Astrocyte (in vitro differentiated cells and primary cell): ENCODE measurements at regions not wholly inside any gene's neighbourhood (a gene's known extent, or its start where the extent isn't known, plus 50 kb on each side); places are given as distances from the start of the nearest gene placed in this dataset.

ENCODE experiments used
- DNase-seq: peaks from one replicate; pipeline ENCODE4 v3.0.0-alpha.2; 2010; ENCODE audit warnings: low read depth
- FAIRE-seq: peaks from 2 replicates; lab custom pipeline; 2011; peaks lifted over from hg19 to GRCh38; lab: Jason Lieb, UNC
- H2AFZ ChIP-seq: 2 replicates; pipeline ENCODE4 v1.6.0; 2012; ENCODE audit warnings: low read depth, low read length, inconsistent platforms
- H3K27ac ChIP-seq: 2 replicates; pipeline ENCODE4 v1.5.1; 2011; ENCODE audit warnings: low read depth, low read length, inconsistent platforms
- H3K27me3 ChIP-seq: 2 replicates; pipeline ENCODE4 v1.6.0; 2011; ENCODE audit warnings: low read length, inconsistent platforms; ENCODE audit not compliant: insufficient read depth
- H3K36me3 ChIP-seq: 2 replicates; pipeline ENCODE4 v1.5.1; 2011; ENCODE audit warnings: low read length, inconsistent platforms; ENCODE audit not compliant: insufficient read depth
- H3K4me1 ChIP-seq: 2 replicates; pipeline ENCODE4 v1.5.1; 2011; ENCODE audit warnings: low read length, inconsistent platforms; ENCODE audit not compliant: insufficient read depth
- H3K4me2 ChIP-seq: 2 replicates; pipeline ENCODE4 v1.6.0; 2012; ENCODE audit warnings: low read length, inconsistent platforms
- H3K4me3 ChIP-seq: 2 replicates; pipeline ENCODE4 v1.5.1; 2011; ENCODE audit warnings: low read depth, mild to moderate bottlenecking, low read length, inconsistent platforms; ENCODE audit not compliant: insufficient read depth
- H3K79me2 ChIP-seq: 2 replicates; pipeline ENCODE4 v1.6.0; 2012; ENCODE audit warnings: mild to moderate bottlenecking, low read length, inconsistent platforms; ENCODE audit not compliant: insufficient read depth
- H3K9ac ChIP-seq: 2 replicates; pipeline ENCODE4 v1.6.0; 2012; ENCODE audit warnings: mild to moderate bottlenecking, low read length, inconsistent platforms
- H3K9me3 ChIP-seq: 2 replicates; pipeline ENCODE4 v1.5.1; 2012; ENCODE audit warnings: low read depth, mild to moderate bottlenecking, low read length, inconsistent platforms; ENCODE audit not compliant: insufficient read depth
- H4K20me1 ChIP-seq: 2 replicates; pipeline ENCODE4 v1.6.0; 2012; ENCODE audit warnings: low read length, inconsistent platforms; ENCODE audit not compliant: insufficient read depth
- H3K27ac Mint-ChIP-seq: one replicate; pipeline ENCODE4 v1.8.0; 2021; ENCODE audit warnings: mild to moderate bottlenecking, mixed read lengths; ENCODE audit not compliant: unreplicated experiment
- H3K27me3 Mint-ChIP-seq: one replicate; pipeline ENCODE4 v1.8.0; 2021; ENCODE audit warnings: low read depth, mixed read lengths; ENCODE audit not compliant: unreplicated experiment
- H3K36me3 Mint-ChIP-seq: one replicate; pipeline ENCODE4 v1.8.0; 2021; ENCODE audit warnings: low read depth, mixed read lengths; ENCODE audit not compliant: unreplicated experiment
- H3K4me1 Mint-ChIP-seq: one replicate; pipeline ENCODE4 v1.8.0; 2021; ENCODE audit warnings: low read depth, mixed read lengths; ENCODE audit not compliant: unreplicated experiment
- H3K4me3 Mint-ChIP-seq: one replicate; pipeline ENCODE4 v1.8.0; 2021; ENCODE audit warnings: mild to moderate bottlenecking, moderate library complexity, mixed read lengths; ENCODE audit not compliant: unreplicated experiment
- H3K9me3 Mint-ChIP-seq: one replicate; pipeline ENCODE4 v1.8.0; 2021; ENCODE audit warnings: mild to moderate bottlenecking, mixed read lengths; ENCODE audit not compliant: unreplicated experiment
- CTCF ChIP-seq: IDR thresholded peaks from 2 replicates; pipeline ENCODE4 v1.5.1; 2011; ENCODE audit warnings: low read depth, mild to moderate bottlenecking, inconsistent platforms, low read length, moderate library complexity; ENCODE audit not compliant: insufficient read depth
- EZH2 ChIP-seq: IDR thresholded peaks from 2 replicates; pipeline ENCODE4 v1.6.1; 2012; ENCODE audit warnings: mild to moderate bottlenecking, low read length, inconsistent platforms; ENCODE audit not compliant: insufficient read depth

DNA sequence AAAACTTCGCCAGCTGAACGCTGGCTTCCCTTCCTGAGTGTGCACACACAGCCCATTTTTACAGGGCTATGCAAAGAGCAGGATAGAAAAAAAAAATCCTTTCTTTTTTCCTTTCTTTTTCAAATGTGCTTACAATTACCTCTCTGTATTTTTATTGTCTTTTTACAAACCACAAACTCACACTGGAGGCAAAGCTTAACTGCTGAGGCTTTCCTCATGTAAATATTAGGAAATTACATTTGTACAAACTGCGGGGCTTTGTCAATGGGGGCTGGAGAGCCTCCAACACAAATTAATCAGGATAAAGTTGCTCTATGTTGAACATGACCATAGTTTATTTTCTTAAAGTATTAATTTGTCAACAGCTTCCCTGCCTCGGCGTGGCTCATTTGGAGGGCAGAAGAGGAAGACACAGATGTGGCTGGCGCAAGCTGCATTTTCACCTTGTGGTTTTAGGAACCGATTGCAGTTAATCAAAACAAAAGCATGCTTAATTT lies 411.7 kb upstream of the MKI67 start:
- H3K4me1 Mint-ChIP-seq, result peaks cover 8% of the 10 kb centered on the region
- Histone ChIP-seq H3K4me2 (no peak overlapping the region), H3K27me3 (peaks cover 2% of the 10 kb centered on the region), H3K36me3 (no peaks in the 10 kb centered on the region), H3K4me3 (no peak overlapping the region), H3K4me1 (no peaks in the 10 kb centered on the region), H3K9ac (no peak overlapping the region), H3K79me2 (no peaks in the 10 kb centered on the region), H2AFZ (no peak overlapping the region), H3K27ac (no peak overlapping the region), H3K9me3 (no peaks in the 10 kb centered on the region), H4K20me1 (no peaks in the 10 kb centered on the region)
- H3K27me3 Mint-ChIP-seq, result peaks cover 29% of the 10 kb centered on the region
- H3K9me3 Mint-ChIP-seq, result no peaks in the 10 kb centered on the region
- no peaks in the 10 kb centered on the region for H3K36me3 Mint-ChIP-seq
- no peak for TF ChIP-seq CTCF
- no peak for TF ChIP-seq EZH2
- H3K27ac Mint-ChIP-seq, result no peak overlapping the region
- FAIRE-seq (no peak), DNase-seq (no peak)
- no peak overlapping the region for H3K4me3 Mint-ChIP-seq

- Mint-ChIP-seq H3K36me3 (no peaks in the 10 kb centered on the region), H3K27ac (no peak overlapping the region), H3K9me3 (no peaks in the 10 kb centered on the region), H3K4me1 (peaks cover 16% of the 10 kb centered on the region), H3K4me3 (no peak overlapping the region), H3K27me3 (peaks cover 29% of the 10 kb centered on the region)
- H3K79me2 ChIP-seq, result no peaks in the 10 kb centered on the region
- no peak overlapping the region for H3K4me3 ChIP-seq
- no peak overlapping the region for H2AFZ ChIP-seq
- no peaks in the 10 kb centered on the region for H4K20me1 ChIP-seq
- DNase-seq (no peak), FAIRE-seq (no peak)
- H3K27ac ChIP-seq, result no peak overlapping the region
- no peaks in the 10 kb centered on the region for H3K9me3 ChIP-seq
- H3K4me1 ChIP-seq, result no peaks in the 10 kb centered on the region
- H3K27me3 ChIP-seq, result peaks cover 2% of the 10 kb centered on the region
- no peak overlapping the region for H3K4me2 ChIP-seq
- no peaks in the 10 kb centered on the region for H3K36me3 ChIP-seq
- H3K9ac ChIP-seq, result no peak overlapping the region
- TF ChIP-seq CTCF, result no peak
- no peak for TF ChIP-seq EZH2
Observed at GRCh38 chr10:128538671-128539070, 412.4 kb upstream of the MKI67 start.

DNA sequence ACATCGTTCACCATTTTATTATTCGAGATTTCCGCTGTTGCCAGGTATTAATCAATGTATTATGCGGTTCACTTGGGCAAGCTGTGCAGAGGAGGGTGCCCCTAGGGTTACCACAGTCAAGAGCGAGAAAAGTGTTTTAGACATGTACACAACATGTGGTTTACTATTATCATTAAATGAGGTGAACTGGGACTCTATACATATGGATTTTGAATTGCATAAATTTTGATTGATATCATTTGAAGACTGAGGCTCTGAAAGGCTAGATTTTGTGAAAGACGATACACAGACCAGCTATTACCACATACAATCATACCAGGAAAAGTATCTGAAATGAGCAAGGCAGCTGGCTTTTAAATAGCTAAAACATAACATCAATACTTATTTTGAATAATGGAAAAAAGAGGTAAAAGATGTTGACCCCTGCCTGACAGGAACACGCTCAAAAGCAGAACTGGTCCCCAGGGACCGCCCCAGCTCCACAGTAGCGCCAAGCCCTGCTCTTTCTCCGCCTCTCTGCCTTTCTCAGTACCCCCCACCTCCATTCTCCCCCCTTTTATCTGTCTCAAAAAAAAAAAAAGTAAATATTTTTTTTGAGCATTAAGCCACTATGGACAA lies 413.4 kb upstream of the MKI67 start:
- Mint-ChIP-seq H3K27me3 (peaks cover 32% of the 10 kb centered on the region), H3K36me3 (no peaks in the 10 kb centered on the region), H3K9me3 (no peaks in the 10 kb centered on the region), H3K4me1 (peaks cover 24% of the 10 kb centered on the region), H3K27ac (no peak overlapping the region), H3K4me3 (no peak overlapping the region)
- Histone ChIP-seq H3K4me1 (no peaks in the 10 kb centered on the region), H3K9me3 (no peaks in the 10 kb centered on the region), H3K79me2 (no peaks in the 10 kb centered on the region), H3K9ac (no peak overlapping the region), H3K4me2 (no peak overlapping the region), H3K27me3 (peaks cover 2% of the 10 kb centered on the region), H3K27ac (no peak overlapping the region), H3K4me3 (no peak overlapping the region), H3K36me3 (no peaks in the 10 kb centered on the region), H4K20me1 (no peaks in the 10 kb centered on the region), H2AFZ (no peak overlapping the region)
- FAIRE-seq (no peak), DNase-seq (no peak)
- TF ChIP-seq CTCF (no peak), EZH2 (no peak)
